Middle frontal gyrus (tissue), 1 donor: ENCODE measurements at regions not wholly inside any gene's neighbourhood (a gene's known extent, or its start where the extent isn't known, plus 50 kb on each side); places are given as distances from the start of the nearest gene placed in this dataset.

ENCODE experiments used
- DNase-seq: peaks from one replicate; pipeline ENCODE4 v3.0.0-alpha.2; 2015; ENCODE audit warnings: low spot score; ENCODE audit errors: extremely low spot score

GRCh38 chr2:212626371-212626918, 87.8 kb upstream of the ERBB4 start:
- DNase-seq: no peak

- no peak for DNase-seq
Measured at GRCh38 chr2:212619954-212620353, 81.4 kb upstream of the ERBB4 start.

GRCh38 chr2:212618636-212619035, 80.0 kb upstream of the ERBB4 start:
- DNase-seq: no peak

GRCh38 chr2:212610872-212611425, 72.3 kb upstream of the ERBB4 start:
- no peak for DNase-seq

GRCh38 chr2:212609479-212609878, 70.9 kb upstream of the ERBB4 start:
- DNase-seq: no peak

- no peak for DNase-seq
Measured at GRCh38 chr2:212607080-212607479, 68.5 kb upstream of the ERBB4 start.

- DNase-seq: no peak
Measured at GRCh38 chr2:212606232-212606631, 67.6 kb upstream of the ERBB4 start.

GRCh38 chr2:212596688-212597087, 58.1 kb upstream of the ERBB4 start:
- no peak for DNase-seq

- DNase-seq: no peak
Measured at GRCh38 chr2:212596276-212596675, 57.7 kb upstream of the ERBB4 start.

- no peak for DNase-seq
Measured at GRCh38 chr2:212595036-212595654, 56.5 kb upstream of the ERBB4 start.

- DNase-seq: no peak
Measured at GRCh38 chr2:212592695-212593094, 54.1 kb upstream of the ERBB4 start.
